ENCODE measurements at regions not wholly inside any gene's neighbourhood (a gene's known extent, or its start where the extent isn't known, plus 50 kb on each side); places are given as distances from the start of the nearest gene placed in this dataset.

DNA sequence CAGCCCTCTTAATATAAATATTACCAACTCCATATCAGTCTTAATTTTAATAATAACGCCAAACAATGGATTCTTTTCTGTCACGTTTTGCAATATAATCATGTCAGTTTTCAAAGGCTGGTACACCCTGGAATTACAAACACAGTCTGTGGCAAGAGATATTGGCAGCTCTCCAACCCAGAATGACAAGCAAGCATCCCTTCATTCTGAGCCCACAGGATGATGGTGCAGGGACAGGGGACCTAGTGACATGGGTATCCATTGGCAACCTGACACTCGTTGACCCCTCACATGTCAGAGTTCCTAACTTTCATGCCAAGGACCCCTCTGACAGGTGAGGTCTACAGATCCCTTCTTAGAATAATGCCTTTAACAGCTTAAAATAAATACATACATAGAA is 154.5 kb upstream of the TSC22D2 start:
- no peak for DNase-seq (ENCODE audit: extremely low read depth in 1 of 11, low read depth in 9 of 11, low spot score in 4 of 11)

DNA sequence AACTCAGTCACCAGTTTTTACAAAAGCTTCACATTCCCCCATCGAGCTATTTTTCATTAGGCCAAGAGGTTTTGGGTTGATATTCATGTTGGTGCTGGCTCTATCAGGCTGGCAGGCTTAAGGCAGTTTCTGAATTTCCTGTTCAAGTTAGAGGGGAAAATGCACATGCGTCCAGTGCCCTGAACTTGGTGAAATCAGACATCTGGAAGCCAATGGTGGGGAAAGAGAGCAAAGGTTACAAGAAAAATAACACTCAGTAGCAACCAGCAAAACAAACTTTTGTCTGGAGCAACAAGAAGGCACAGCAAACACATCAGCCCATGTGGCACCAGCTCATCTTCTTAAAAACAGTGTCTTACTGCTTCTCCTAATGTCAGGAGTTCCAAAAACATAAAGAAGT is 155.6 kb upstream of the TSC22D2 start:
- no peak for DNase-seq (ENCODE audit: extremely low read depth in 1 of 11, low read depth in 9 of 11, low spot score in 4 of 11)

DNA sequence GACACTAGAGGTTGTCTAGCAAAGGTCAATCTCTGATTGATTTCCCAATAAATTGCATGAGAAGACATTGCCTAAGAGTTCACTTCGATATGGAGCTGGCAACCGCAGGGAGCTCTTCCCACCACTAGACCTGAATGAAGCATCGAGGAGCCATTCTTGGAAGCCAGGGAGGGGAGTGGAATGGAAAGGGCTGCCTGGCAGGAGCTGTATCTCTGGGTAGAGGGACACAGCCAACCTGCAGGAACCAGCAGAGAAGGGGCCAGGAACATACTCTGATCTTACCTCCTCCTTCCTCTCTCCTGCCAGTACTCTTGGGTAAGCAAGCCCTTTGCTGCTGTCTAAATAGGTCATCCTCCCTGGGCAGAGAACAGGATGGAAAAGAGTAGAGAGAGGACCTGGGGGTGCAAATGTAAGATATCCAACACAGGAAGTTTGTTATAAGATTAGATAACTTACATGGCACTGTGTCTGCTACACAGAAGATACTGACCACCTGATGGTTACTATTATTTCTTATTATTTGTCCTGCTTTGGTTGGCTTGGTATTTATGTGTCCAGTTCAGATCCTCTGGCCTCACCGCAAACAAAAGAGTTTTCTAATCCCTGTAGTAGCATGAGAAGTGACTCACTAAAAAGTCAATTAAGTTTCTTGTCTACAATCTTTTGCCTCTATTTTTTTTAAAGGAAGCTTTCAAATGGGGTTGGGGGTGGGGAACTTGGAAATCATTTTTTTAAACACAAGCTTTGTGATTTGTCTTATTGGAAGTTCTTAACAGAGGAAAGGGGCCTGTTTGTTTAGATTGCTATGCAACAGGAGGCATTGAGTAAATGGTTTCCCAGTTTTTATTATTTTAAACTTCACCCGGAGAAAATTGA is 156.7 kb upstream of the TSC22D2 start:
- DNase-seq (ENCODE audit: extremely low read depth in 1 of 11, low read depth in 9 of 11, low spot score in 4 of 11) = no peak

DNA sequence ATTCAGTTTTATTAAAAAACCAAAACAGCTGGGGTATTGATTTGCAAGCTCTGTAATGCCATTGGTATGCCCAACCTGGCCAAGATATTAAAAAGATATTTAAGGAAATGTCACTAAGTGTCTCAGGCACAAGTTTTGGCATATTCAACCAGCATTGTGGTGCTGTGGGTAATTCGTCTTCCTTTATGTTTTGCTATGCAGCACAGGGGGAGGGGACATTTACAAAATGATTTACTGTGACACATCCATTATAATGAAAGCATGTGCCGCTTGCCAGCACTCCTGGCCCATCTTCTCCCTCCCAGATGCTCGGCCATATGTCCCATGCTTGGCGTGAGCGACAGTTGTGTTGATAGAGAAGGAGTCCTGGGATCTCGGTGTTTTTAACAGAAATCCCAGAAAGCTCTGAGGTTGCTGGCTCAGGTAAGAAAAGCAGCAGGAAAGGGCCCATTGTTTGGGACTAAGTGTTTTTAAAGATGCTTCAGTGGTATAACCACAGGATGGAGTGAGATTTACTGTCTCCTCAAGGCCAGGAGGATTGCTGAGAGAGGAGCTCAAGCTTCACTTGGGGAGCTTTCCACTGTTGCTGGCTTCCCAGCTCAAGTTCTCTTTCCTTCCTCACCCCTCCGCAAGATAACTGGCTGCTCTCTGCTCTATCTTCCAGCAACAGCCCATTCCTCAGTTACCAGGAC is 158.2 kb upstream of the TSC22D2 start:
- no peak for DNase-seq (ENCODE audit: extremely low read depth in 1 of 11, low read depth in 9 of 11, low spot score in 4 of 11)

DNA sequence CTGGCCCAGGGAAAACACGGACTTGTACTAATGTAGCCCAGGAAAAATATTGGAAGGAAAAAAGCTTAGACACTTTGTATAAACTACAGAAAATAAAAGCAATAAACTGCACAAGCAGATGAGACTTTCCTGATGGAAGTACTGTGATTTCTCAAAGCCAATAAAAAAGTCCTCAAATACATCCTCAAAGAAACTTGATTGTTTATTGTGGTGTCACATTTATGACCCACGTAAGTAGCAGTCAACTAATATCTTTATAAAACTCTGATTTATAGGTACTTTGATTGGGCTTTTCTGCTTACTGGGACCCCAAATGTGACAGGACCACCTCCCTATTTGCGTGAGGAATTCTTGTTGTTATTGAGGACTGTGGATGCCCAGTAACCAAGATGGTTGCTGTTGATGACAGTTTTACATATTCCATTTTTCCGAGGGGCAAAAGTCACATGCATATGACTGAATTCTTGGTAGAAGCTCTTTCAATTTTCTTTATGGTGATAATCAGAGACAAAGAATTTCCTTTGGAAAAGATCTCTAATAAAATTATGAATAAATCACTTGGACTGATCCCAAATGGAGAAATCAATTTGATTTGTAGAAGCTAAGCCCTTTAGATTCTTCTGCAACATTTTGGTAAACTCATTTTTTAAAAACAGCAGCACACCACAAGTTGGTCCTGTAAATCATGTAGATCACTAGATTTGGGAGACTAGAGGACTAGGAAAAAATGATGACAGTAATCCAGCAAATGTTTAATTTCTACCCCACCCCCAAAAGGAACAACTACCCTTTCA is 159.0 kb upstream of the TSC22D2 start:
- DNase-seq (ENCODE audit: extremely low read depth in 1 of 11, low read depth in 9 of 11, low spot score in 4 of 11) = peak in 9 of 11 donors; percentile 38 to 84 (median 66)

DNA sequence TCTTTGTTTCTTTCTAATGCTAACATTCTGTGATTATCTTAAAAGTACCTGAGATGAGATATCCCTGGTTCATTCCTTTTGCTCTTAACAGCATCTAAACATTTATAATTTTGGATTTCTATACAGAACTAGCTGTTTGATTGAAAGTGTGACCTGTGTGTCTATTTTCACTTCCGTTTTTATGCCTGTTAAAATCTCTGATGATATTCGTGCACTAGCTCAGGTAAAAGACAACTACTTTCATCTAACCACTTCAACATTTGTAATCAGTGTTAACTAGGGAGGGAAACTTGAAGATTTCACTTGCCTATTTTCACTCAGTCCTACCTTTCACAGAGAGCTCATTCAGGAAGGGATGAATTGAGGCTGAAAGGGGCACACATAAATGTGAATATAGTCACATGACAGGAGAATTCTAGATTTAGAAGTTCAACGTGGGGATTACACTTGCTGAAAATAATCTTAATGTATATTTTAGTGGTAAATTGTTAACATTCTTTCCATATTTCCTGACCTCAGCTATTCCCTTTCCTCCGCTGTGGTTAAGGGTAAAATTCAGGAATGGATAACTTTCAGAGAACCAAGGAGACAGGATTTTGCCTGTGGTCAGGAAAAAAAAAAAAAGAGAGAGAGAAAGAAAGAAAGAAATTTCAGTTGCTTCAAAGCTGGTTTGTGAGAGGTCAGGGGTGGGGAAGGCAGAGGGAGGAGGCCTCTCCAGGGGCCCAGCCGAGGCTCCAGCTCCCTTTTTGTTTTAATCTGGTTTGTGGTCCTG is 159.8 kb upstream of the TSC22D2 start:
- DNase-seq (ENCODE audit: extremely low read depth in 1 of 11, low read depth in 9 of 11, low spot score in 4 of 11) = no peak

DNA sequence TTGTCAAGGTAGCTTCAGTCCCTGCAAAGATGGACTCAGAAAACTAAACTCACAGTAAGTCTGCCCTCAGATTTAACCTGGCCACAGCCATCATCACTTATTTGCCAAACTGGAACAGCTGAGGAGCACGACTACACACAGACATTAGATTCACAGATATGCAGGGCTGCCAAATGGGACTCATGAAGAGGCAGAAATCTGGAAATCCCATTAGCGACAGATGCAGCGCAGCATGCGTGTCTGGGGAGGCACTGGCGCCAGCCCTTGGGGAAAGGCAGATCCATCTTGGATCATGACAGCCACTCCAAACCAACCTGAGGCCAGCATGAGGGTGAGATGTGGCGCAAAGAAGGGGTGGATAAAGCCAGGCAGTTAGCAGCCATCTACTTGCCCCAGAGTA is 160.7 kb upstream of the TSC22D2 start:
- DNase-seq (ENCODE audit: extremely low read depth in 1 of 11, low read depth in 9 of 11, low spot score in 4 of 11) = no peak

DNA sequence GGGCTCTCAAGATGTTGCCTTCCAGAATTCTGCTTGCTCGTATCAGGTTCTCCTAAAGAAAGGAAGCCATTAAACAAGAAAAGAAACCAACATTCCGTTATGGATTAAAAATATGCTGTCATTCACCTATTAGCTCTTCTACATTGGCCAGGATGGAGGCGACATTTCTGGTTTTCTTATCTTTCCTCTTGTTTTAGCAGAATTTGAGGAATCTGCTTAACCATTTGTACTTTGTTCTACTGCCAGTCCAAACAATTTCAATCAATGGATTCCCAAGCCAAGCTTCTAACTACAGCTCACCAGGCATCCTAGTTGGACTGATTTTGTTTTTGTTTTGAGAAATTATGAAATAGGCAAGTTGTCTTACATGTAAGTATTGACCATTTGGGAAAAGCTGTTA is 164.6 kb upstream of the TSC22D2 start:
- no peak for DNase-seq (ENCODE audit: extremely low read depth in 1 of 11, low read depth in 9 of 11, low spot score in 4 of 11)

DNA sequence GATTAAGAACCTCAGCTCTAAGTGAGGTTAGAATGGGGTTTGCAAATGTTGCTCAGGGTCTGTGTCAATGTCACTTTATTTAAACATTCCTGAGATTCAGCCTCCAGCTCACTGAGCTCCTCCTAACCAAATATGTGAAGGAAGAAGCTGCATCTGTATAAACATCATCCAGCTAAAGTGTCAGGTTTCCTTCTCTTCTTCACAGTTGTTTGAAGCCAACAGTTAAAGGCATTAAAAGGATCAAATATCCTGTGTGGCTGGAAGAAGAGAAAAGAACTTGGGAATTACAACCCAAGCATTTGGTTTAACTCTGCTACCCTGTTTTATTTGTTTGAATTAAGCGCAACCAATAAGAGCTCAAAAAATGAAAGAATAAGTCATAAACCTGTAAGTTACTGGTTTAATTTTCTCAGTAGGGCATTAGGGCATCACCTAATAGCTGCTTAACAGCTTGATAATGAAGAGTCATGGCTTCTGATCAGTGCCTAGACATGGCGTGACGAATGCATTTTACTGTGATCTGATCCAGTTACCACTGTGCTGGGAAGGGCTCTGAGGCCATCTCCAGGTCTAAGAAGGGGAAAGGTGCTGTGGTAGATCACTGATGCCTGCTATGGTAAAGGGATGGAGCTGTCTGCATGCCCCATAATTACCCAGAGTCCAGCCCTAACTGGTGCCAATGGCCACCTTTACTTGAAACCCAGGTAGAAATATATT is 165.7 kb upstream of the TSC22D2 start:
- peak in 2 of 11 donors; percentile 54 to 67 for DNase-seq (ENCODE audit: extremely low read depth in 1 of 11, low read depth in 9 of 11, low spot score in 4 of 11)

DNA sequence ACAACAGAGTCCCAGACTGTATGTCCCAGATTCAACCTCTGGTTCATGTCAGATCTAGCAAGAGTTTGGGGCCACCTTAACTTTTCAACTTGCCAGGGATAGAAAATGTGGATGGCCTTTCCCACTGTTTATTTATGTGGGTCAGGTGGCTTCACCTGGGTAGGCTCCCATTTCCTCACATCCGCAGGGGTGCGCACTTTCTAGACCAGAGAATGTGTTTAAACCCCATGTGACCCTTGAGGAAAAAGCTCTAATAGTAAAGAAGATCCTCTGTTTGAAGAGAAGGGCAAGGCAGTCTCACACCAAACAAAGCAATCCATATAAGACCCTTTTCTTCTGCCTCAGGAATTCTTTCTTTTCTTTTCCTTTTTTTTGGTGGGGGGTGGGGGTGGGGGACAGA is 167.2 kb upstream of the TSC22D2 start:
- no peak for DNase-seq (ENCODE audit: extremely low read depth in 1 of 11, low read depth in 9 of 11, low spot score in 4 of 11)

DNA sequence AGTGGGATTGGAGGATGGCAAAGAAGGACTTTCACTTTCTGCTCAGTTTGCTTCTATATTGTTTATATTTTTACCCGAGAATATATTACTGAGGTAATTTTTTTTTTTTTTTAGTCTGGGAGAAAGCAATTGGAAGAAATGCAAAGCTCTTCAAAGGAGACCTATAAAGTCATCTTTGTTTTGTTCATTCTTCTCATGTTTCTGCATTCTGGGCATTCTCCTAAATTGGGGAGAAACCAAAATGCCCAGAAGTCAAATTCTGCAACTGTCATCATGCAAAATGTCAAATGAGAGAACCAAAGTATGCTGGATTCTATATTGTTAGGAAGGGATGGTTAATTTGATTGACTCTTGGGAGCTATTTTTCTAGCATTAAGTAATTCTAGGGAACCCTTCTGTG is 168.3 kb upstream of the TSC22D2 start:
- DNase-seq (ENCODE audit: extremely low read depth in 1 of 11, low read depth in 9 of 11, low spot score in 4 of 11) = no peak

DNA sequence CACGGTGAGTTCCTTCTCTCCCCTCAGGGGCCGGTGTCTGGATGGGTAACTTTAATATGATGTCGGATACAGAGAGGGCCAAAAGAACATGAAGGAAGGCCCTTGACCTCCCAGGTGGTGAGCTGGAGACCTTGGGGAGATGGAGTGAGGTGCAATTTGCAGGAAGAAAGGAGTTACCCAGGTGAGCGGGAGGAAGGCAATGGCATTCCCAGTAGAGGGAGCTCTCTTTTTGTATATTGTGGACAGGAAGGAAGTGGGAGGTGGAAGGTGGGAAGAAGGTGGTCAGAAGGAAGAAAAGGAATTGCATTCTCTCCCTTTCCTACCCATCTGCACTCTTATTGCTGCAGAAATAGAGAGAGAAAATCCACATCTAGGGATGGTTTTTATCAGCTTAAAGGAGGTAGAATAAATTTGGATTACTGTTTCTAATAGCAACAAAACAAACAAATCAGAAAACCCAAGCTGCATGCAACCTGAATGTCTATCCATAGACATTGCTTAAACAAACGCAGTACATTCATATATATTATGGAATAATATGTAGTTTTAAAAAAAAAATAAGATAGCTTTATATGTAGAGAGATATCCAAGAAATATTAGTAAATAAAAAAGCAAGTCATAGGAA is 169.0 kb upstream of the TSC22D2 start:
- no peak for DNase-seq (ENCODE audit: extremely low read depth in 1 of 11, low read depth in 9 of 11, low spot score in 4 of 11)

DNA sequence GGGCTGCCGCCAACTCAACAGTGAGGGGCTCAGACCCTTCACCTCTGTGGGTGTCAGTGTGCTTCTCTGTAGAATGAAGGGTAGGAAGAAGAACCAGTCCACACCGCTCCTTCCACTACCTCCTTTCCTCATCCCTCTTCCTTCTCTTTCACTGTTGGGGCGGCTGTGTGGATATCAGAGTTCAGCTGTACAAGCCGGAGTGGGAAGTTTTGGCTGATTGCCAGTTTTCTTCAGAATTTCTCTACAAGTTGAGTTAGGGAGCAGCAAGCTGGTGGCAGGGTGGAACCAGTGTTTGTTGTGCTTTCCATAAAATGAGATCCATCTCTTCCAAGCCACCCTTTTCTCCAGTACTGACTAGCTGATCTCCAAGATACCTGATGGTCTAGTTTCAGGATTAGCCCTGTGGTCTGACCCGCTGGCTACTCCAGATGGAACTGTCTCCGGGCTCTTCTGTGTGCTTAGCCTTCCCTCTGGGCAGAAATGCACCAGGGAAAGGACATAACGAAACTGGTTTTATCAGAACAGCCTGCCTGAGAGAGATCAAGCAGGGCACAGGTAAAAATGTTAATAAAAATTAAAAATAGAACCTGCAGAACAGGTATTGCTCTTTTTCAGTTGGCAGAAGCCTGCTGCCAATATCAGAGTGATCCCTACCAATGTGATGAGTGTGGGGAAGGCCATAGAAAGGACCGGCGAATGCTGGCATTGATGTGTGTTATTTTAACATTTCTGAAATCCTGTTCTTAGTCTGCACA is 169.9 kb upstream of the TSC22D2 start:
- no peak for DNase-seq (ENCODE audit: extremely low read depth in 1 of 11, low read depth in 9 of 11, low spot score in 4 of 11)

DNA sequence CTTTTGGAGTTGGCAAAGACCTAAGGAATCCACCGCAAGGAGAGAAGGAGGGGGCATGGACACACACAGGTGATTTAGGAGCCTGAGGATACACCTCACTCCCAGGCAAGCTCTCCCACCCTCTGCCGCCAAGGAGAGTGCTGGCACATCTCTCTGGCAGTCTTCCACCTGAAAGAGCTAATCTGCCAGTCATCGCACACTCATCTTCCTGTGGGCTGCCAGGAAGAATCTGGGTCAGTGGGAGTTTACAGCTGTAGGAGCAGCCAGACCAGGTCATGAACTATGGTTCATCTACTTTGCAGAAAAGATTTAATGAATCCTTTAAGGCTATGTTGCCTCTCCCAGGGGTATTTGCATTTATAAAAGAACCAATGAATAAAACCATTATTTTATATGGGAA is 170.6 kb upstream of the TSC22D2 start:
- no peak for DNase-seq (ENCODE audit: extremely low read depth in 1 of 11, low read depth in 9 of 11, low spot score in 4 of 11)

DNA sequence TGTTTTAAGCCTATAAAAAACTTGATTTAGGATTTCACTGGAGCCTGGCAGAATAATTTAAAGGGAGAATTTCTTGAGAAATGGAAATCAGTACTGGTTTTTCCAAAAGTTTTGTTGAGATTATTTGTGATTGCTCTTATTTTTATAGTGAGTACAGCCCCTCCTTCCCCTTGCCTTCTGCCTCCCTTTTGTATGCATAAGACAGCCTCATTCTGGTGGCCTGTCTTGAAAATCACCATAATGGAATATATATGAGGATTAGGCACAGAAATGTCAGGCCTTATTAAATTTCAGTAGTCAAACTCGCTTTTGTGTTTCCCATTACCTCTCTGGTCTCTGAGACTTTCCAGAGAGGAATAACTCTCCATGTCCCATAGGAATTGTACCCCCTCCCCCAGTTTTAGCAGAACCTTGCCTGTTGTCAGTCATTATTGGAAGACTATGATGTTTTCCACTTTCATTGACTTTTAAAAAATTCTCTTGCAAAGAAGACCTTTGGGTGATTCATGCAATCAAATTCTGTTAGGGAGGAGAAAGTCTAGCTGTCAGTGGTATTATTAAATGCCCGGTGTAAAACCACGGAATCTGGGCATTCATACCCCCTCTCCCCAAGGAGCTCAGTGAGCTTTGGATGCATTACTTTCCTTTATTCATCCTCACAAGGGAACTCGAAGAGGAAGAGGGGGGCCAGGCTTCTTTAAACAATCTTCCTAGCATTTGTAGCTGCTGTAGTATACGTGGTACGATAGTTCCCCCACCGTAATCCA is 171.6 kb upstream of the TSC22D2 start:
- no peak for DNase-seq (ENCODE audit: extremely low read depth in 1 of 11, low read depth in 9 of 11, low spot score in 4 of 11)

DNA sequence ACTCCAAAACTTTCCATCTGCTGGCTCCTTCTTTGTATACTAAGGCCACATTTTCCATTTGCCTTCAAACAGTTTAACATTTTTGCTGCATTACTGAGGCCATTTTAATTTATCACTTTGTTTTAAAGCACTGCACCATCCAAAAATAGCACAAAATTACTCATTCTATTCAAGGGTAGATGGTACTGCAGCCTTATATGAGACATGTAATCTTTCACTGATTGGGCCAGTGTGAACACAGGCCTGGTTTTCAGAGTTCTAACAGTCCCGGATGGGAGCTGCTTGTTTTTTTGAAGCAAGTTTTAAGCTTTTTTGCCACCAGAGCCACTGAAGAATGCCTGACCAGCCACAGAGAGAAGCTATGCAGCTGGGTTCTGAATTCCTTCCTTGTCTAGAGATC is 172.3 kb upstream of the TSC22D2 start:
- no peak for DNase-seq (ENCODE audit: extremely low read depth in 1 of 11, low read depth in 9 of 11, low spot score in 4 of 11)

DNA sequence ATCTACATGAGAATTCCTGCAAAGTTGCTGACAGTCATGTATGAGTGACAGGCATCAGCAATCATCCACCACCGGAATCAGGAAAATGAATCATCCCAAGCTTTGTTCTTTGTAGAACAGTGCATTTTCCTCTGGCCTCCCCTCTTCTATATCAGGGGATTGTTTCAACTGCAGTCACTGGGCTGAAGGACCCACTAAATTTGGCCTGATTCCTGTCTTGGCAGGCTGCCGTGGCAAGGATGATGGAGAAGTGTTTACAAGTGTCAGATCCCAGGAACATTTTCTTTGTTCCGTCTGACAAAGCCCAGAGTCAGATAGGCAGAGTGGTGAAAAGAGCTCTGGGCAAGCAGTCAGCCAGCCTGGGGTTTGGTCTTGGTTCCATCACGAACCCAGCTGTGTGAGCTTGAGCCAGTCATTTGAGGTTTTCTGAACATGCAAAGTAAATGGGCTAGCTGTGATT is 175.1 kb upstream of the TSC22D2 start:
- DNase-seq (ENCODE audit: extremely low read depth in 1 of 11, low read depth in 9 of 11, low spot score in 4 of 11) = no peak

Data from renal cortex interstitium (tissue), 11 donors.